ENCODE measurements at regions not wholly inside any gene's neighbourhood (a gene's known extent, or its start where the extent isn't known, plus 50 kb on each side); places are given as distances from the start of the nearest gene placed in this dataset.

- TF ChIP-seq POLR2A (IDR thresholded peaks at IDR 0.05; ENCODE audit: low read length) (no peak), GATA1 (IDR thresholded peaks at IDR 0.05; ENCODE audit: low read depth, low read length) (no peak)
These were observed 126.6 kb upstream of the UFM1 start for GRCh38 chr13:38223089-38223488.
